ENCODE measurements at regions not wholly inside any gene's neighbourhood (a gene's known extent, or its start where the extent isn't known, plus 50 kb on each side); places are given as distances from the start of the nearest gene placed in this dataset.
"Not testable (repeated sequence)": the region's sequence is repeated elsewhere in the genome, so short reads cannot be mapped to it uniquely, and the experiment has no call there.

DNA sequence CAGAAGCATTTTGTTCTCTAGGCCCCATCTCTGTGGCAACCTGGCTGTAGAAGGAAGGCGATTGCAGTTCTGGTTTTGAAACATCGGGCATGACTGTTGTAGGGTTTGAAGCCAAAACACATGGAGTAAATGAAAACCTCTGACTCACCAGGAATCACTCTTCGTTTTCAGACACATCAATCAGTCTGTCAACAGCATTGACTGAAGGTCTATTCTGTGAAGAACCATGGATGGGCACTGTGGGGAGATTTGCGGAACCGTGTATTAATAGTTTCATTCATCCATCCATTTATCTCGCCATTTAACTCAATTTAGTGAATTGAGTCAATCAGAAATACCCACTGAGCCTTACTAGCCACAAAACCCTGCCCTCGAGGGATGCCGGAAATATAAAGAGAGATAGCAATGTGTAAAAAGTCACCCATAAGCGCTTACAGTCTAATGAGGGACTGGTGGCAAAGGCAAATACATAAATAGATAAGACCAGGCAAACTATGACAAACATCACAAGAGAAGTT is 364.6 kb upstream of the PROX1 start:
- no peaks in the 10 kb centered on the region for H3K4me1 Mint-ChIP-seq (ENCODE audit: unreplicated experiment)
- no peak overlapping the region for H3K4me3 Mint-ChIP-seq (ENCODE audit: unreplicated experiment)
- TF ChIP-seq, protein P1, sequence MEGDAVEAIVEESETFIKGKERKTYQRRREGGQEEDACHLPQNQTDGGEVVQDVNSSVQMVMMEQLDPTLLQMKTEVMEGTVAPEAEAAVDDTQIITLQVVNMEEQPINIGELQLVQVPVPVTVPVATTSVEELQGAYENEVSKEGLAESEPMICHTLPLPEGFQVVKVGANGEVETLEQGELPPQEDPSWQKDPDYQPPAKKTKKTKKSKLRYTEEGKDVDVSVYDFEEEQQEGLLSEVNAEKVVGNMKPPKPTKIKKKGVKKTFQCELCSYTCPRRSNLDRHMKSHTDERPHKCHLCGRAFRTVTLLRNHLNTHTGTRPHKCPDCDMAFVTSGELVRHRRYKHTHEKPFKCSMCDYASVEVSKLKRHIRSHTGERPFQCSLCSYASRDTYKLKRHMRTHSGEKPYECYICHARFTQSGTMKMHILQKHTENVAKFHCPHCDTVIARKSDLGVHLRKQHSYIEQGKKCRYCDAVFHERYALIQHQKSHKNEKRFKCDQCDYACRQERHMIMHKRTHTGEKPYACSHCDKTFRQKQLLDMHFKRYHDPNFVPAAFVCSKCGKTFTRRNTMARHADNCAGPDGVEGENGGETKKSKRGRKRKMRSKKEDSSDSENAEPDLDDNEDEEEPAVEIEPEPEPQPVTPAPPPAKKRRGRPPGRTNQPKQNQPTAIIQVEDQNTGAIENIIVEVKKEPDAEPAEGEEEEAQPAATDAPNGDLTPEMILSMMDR (IDR thresholded peaks at IDR 0.05; ENCODE audit: unreplicated experiment), result no peak
- H3K9me3 Mint-ChIP-seq (ENCODE audit: unreplicated experiment), result no peaks in the 10 kb centered on the region
- no peak for DNase-seq (ENCODE audit: low spot score)
- H3K27me3 Mint-ChIP-seq (ENCODE audit: unreplicated experiment), result no peaks in the 10 kb centered on the region
- H3K36me3 Mint-ChIP-seq (ENCODE audit: low read depth, unreplicated experiment), result no peaks in the 10 kb centered on the region
- no peak overlapping the region for H3K27ac Mint-ChIP-seq (ENCODE audit: unreplicated experiment)

DNA sequence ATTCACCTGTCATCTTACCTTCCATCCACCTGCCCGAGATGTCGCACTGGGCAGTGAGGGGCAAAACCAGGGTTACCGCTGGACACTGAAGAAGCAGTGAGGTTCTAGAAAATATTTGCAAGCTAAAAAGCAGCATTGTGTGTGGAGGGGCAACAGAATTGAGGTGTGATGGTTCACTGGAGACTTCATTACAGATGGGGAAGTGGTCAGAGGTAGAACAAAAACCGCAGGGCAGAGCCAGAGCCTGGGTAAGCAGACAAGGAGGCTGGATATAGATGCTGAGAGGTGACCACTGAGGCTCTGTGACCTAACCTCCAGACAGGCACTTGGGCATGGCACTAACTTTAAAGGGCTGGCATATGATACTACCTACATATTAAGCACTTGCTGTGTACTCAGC is 363.9 kb upstream of the PROX1 start:
- no peak for DNase-seq (ENCODE audit: low spot score)
- no peak overlapping the region for H3K4me3 Mint-ChIP-seq (ENCODE audit: unreplicated experiment)
- no peaks in the 10 kb centered on the region for H3K4me1 Mint-ChIP-seq (ENCODE audit: unreplicated experiment)
- no peaks in the 10 kb centered on the region for H3K36me3 Mint-ChIP-seq (ENCODE audit: low read depth, unreplicated experiment)
- no peak overlapping the region for H3K27ac Mint-ChIP-seq (ENCODE audit: unreplicated experiment)
- no peaks in the 10 kb centered on the region for H3K9me3 Mint-ChIP-seq (ENCODE audit: unreplicated experiment)
- H3K27me3 Mint-ChIP-seq (ENCODE audit: unreplicated experiment), result no peaks in the 10 kb centered on the region
- TF ChIP-seq, protein P1 (IDR thresholded peaks at IDR 0.05; ENCODE audit: unreplicated experiment), result no peak

GRCh38 chr1:213636778-213637177 is 351.0 kb upstream of the PROX1 start:
- DNase-seq (ENCODE audit: low spot score); H3K4me3 Mint-ChIP-seq (ENCODE audit: unreplicated experiment); H3K27me3 Mint-ChIP-seq (ENCODE audit: unreplicated experiment); H3K36me3 Mint-ChIP-seq (ENCODE audit: low read depth, unreplicated experiment); H3K4me1 Mint-ChIP-seq (ENCODE audit: unreplicated experiment); H3K27ac Mint-ChIP-seq (ENCODE audit: unreplicated experiment); H3K9me3 Mint-ChIP-seq (ENCODE audit: unreplicated experiment): not testable (repeated sequence)

- Mint-ChIP-seq H3K9me3 (ENCODE audit: unreplicated experiment) (no peaks in the 10 kb centered on the region), H3K4me1 (ENCODE audit: unreplicated experiment) (no peaks in the 10 kb centered on the region), H3K27me3 (ENCODE audit: unreplicated experiment) (no peaks in the 10 kb centered on the region), H3K27ac (ENCODE audit: unreplicated experiment) (no peak overlapping the region), H3K36me3 (ENCODE audit: low read depth, unreplicated experiment) (no peaks in the 10 kb centered on the region), H3K4me3 (ENCODE audit: unreplicated experiment) (no peak overlapping the region)
- DNase-seq (ENCODE audit: low spot score), result no peak
- TF ChIP-seq, protein P1 (IDR thresholded peaks at IDR 0.05; ENCODE audit: unreplicated experiment), result no peak
Observed at GRCh38 chr1:213641312-213641711, 346.5 kb upstream of the PROX1 start.

DNA sequence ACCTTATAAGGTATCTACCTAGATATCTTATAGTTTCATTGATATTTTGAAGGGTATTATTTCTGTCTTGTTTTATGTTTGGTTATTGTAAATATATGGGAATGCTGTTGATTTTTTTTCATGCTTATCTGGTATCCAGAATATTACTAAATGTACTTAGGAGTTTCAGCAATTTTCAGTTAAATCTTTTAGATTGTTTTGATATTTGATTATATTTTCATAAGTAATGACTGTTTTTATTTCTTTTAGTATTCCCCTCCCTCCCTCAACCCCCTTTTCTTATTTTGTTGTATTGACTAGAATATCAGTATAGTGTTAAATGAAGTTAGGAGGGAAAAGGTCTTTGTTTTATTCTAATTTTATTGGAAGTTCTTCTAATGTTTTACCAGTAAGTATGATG is 344.4 kb upstream of the PROX1 start:
- TF ChIP-seq, protein P1 (IDR thresholded peaks at IDR 0.05; ENCODE audit: unreplicated experiment), result no peak
- H3K4me1 Mint-ChIP-seq (ENCODE audit: unreplicated experiment), result no peaks in the 10 kb centered on the region
- no peaks in the 10 kb centered on the region for H3K27me3 Mint-ChIP-seq (ENCODE audit: unreplicated experiment)
- H3K4me3 Mint-ChIP-seq (ENCODE audit: unreplicated experiment), result no peak overlapping the region
- no peak overlapping the region for H3K27ac Mint-ChIP-seq (ENCODE audit: unreplicated experiment)
- H3K36me3 Mint-ChIP-seq (ENCODE audit: low read depth, unreplicated experiment), result no peaks in the 10 kb centered on the region
- no peak for DNase-seq (ENCODE audit: low spot score)
- no peaks in the 10 kb centered on the region for H3K9me3 Mint-ChIP-seq (ENCODE audit: unreplicated experiment)

Data from endothelial cell (in vitro differentiated cells).